DOHH2 (cell line): ENCODE measurements at regions not wholly inside any gene's neighbourhood (a gene's known extent, or its start where the extent isn't known, plus 50 kb on each side); places are given as distances from the start of the nearest gene placed in this dataset.

ENCODE experiments used
- EZH2phosphoT487 ChIP-seq: fragments of 200-600 bp; sonication (generic); IDR thresholded peaks from 2 replicates; pipeline ENCODE4 v1.6.1; 2017; ENCODE audit warnings: borderline replicate concordance, mild to moderate bottlenecking, antibody characterized with exemption, low read length, moderate library complexity, mixed read lengths
- TF ChIP-seq, protein P1 (sequence below): fragments of 200-600 bp; sonication (generic); IDR thresholded peaks from one replicate; pipeline ENCODE4 v1.5.1; 2014; ENCODE audit warnings: antibody characterized with exemption, mild to moderate bottlenecking, low read depth, low read length; ENCODE audit not compliant: poor library complexity, severe bottlenecking

DNA sequence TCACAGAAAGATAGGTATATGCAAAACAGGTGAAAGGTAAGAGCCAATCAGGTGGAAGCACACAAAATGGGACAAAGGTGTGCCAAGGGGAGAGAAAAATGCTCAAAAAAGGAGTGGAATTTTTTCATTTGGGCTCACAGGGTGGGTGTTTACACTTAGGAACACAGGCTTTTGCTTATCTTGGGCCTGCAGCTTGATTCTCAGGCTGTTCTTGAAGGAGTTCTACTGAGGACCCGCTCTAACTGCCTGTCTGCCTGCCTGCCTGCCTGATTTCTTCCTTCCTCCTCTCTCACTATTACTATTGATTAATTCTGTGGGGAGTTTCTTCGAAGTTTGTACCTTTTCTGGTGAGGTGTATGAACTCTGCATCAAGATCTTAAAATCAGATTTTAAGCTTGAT is 120.3 kb upstream of the CTSO start:
- TF ChIP-seq, protein P1, sequence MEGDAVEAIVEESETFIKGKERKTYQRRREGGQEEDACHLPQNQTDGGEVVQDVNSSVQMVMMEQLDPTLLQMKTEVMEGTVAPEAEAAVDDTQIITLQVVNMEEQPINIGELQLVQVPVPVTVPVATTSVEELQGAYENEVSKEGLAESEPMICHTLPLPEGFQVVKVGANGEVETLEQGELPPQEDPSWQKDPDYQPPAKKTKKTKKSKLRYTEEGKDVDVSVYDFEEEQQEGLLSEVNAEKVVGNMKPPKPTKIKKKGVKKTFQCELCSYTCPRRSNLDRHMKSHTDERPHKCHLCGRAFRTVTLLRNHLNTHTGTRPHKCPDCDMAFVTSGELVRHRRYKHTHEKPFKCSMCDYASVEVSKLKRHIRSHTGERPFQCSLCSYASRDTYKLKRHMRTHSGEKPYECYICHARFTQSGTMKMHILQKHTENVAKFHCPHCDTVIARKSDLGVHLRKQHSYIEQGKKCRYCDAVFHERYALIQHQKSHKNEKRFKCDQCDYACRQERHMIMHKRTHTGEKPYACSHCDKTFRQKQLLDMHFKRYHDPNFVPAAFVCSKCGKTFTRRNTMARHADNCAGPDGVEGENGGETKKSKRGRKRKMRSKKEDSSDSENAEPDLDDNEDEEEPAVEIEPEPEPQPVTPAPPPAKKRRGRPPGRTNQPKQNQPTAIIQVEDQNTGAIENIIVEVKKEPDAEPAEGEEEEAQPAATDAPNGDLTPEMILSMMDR: no peak
- no peak for TF ChIP-seq EZH2phosphoT487
